Right cardiac atrium (tissue), 5 donors: ENCODE measurements at regions not wholly inside any gene's neighbourhood (a gene's known extent, or its start where the extent isn't known, plus 50 kb on each side); places are given as distances from the start of the nearest gene placed in this dataset.

ENCODE experiments used
- ATAC-seq, 2 donors: fragments of 200-7000 bp; cut with Tn5 transposase; one replicate each; pipeline versions ENCODE4 v1.8.0 to v1.9.1; 2020; ENCODE audit warnings: moderate library complexity in 2 of 2, mild to moderate bottlenecking in 1 of 2
- DNase-seq, 3 donors: peaks; one replicate each; pipeline ENCODE4 v3.0.0-alpha.2; 2020
- H3K27ac ChIP-seq: one replicate; pipeline ENCODE4 v1.5.1; 2013; ENCODE audit warnings: mild to moderate bottlenecking, low read length, control low read depth, moderate library complexity
- H3K27me3 ChIP-seq: one replicate; pipeline ENCODE4 v1.6.1; 2013; ENCODE audit not compliant: control insufficient read depth, insufficient read depth
- H3K4me1 ChIP-seq: one replicate; pipeline ENCODE4 v1.6.1; 2013; ENCODE audit warnings: low read length; ENCODE audit not compliant: control insufficient read depth, insufficient read depth
- H3K4me3 ChIP-seq: one replicate; pipeline ENCODE4 v1.5.1; 2013; ENCODE audit warnings: low read length, control low read depth
- H3K9me3 ChIP-seq: one replicate; pipeline ENCODE4 v1.6.1; 2013; ENCODE audit warnings: low read length; ENCODE audit not compliant: control insufficient read depth
- WGBS: extraction: QIAGEN DNeasy Blood & Tissue Kit; methylation state at CpG from one replicate; pipeline ENCODE4 v1.1.7; 2013; 5-methylcytosine and 5-hydroxymethylcytosine counted together
- intact Hi-C, 4 donors: fragments of 100-400 bp; cut with DNase I; formaldehyde crosslinking; loops; one replicate each; pipeline versions ENCODE4 v1.11.0 to v1.14.0; 2022 to 2023
- donor health status: healthy with polysubstance abuse.
- donor health status: DM: no; HTN: yes; CAD: no.
- donor health status: DM: no; HTN: no; CAD: no.
- donor health status: DM: no; HTN: yes; CAD: no; lungs with severe emphysema.
- donor health status: DM: yes; HTN: yes; CAD: no.

GRCh38 chr21:39021478-39021832, 161.8 kb downstream of the PSMG1 start:
- WGBS = 84% methylated on average over 7 of the region's 7 CpGs
- intact Hi-C loops = loop anchor here in 1 of 4 donors (10.0 kb wide), 1 partner anchor 103 kb away; no protein-coding TSS in a partner anchor

DNA sequence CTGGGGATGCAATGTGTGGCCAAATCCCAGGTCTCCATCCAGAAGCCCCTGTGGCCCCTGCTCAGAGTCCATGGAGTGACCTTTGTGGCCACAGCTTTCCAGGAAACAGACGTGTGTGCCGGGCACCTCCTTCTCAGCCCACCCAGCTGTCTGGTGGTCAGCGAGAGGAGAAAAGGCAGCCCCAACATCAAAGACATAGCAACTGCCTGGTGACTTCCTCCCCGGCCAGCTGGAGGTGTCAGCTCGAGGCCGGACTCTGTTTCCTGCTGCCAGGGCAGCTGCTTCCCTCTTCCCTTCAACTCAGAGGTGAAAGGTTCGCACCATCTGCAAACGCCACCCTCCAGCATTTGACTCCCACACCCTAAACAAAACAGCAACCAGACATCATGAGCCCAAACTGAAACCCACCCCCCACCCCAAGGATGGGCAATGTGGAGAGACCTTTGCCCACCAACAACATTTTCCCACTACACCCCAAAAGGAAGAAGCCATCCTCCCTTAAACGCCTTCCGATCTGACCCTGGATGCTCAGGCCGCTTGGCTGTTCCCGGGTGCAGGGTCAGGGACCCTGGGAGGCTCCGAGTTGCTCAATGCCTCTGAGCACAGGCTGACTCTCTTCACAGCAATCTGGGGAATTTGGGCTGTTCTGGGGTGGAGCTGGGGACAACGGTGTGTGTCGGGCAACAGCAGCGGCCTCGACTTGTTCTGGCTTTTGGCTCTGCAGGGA, 162.3 kb downstream of the PSMG1 start:
- intact Hi-C loops = loop anchor here in 1 of 4 donors (10.0 kb wide), 1 partner anchor 104 kb away; no protein-coding TSS in a partner anchor
- H3K4me3 ChIP-seq = no peak overlapping the region

More at GRCh38 chr21:39021478-39021832, 161.8 kb downstream of the PSMG1 start:
- Histone ChIP-seq H3K4me1 (peaks cover 7% of the 10 kb centered on the region), H3K27me3 (no peaks in the 10 kb centered on the region), H3K4me3 (no peak overlapping the region), H3K27ac (no peak overlapping the region), H3K9me3 (no peaks in the 10 kb centered on the region)
- ATAC-seq (peak; percentile 2 to 7), DNase-seq (no peak)

GRCh38 chr21:39018730-39019129, 164.5 kb downstream of the PSMG1 start:
- Histone ChIP-seq H3K4me3 (no peak overlapping the region), H3K4me1 (peaks cover 6% of the 10 kb centered on the region), H3K9me3 (no peaks in the 10 kb centered on the region), H3K27me3 (no peaks in the 10 kb centered on the region), H3K27ac (no peak overlapping the region)
- DNase-seq (no peak), ATAC-seq (no peak)
- 58% methylated on average over 4 of the region's 4 CpGs for WGBS
- intact Hi-C loops = no loop called here

More for the DNA sequence above, 162.3 kb downstream of the PSMG1 start:
- peaks cover 7% of the 10 kb centered on the region for H3K4me1 ChIP-seq
- no peaks in the 10 kb centered on the region for H3K9me3 ChIP-seq
- WGBS = 64% methylated on average over 17 of the region's 17 CpGs
- no peaks in the 10 kb centered on the region for H3K27me3 ChIP-seq
- ATAC-seq (peak; percentile 29 to 56), DNase-seq (peak; percentile 45 to 66 (median 63))
- H3K27ac ChIP-seq = no peak overlapping the region

GRCh38 chr21:39016740-39017315, 166.4 kb downstream of the PSMG1 start:
- peak in 1 of 3 donors; percentile 61 for DNase-seq
- no peaks in the 10 kb centered on the region for H3K27me3 ChIP-seq
- no peak overlapping the region for H3K27ac ChIP-seq
- ATAC-seq = no peak
- 87% methylated on average over 4 of the region's 4 CpGs for WGBS
- H3K4me3 ChIP-seq = no peak overlapping the region
- intact Hi-C loops = no loop called here
- H3K4me1 ChIP-seq = no peaks in the 10 kb centered on the region
- H3K9me3 ChIP-seq = no peaks in the 10 kb centered on the region

- no peak overlapping the region for H3K27ac ChIP-seq
- ATAC-seq (no peak), DNase-seq (no peak)
- H3K9me3 ChIP-seq = no peaks in the 10 kb centered on the region
- intact Hi-C loops = no loop called here
- H3K4me3 ChIP-seq = no peak overlapping the region
- H3K27me3 ChIP-seq = no peaks in the 10 kb centered on the region
- peaks cover 4% of the 10 kb centered on the region for H3K4me1 ChIP-seq
- WGBS = 82% methylated on average over 9 of the region's 9 CpGs
These were observed 168.5 kb downstream of the PSMG1 start for GRCh38 chr21:39014747-39015146.

DNA sequence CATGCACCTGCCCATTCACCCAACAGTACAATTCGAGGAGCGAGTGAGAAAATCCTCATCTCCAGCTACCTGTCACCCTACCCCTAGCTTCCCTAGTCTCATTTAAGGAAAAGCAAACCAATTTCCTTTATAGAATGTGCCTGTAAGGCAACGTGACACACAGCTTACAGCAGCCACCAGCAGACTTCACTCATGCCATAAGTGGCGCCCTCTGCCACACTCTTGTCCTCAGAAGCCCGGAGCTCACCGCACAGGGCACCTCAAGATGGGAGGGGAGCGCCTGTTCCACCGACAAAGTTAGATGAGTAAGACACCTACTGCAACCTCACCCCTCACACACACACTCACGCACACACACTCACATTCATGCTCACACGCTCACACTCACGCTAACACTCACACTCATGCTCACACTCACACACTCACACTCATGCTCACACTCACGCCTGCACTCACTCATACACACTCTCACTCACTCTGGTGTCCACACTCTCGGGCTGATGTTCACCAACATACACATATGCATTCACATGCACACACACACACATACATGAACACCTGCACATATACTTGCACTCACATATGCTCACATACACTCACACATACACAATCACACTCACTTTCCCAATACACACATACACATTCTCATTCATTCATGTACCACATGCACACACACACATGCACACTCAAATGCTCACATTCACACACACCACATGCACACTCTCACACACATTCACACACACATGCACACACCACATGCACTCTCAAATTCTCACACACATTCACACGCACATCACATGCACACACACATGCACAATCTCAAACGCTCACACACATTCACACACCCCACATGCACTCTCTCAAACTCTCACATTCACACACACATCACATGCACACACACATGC, 170.7 kb downstream of the PSMG1 start:
- H3K4me1 ChIP-seq = peaks cover 4% of the 10 kb centered on the region
- intact Hi-C loops = no loop called here
- DNase-seq (no peak), ATAC-seq (no peak)
- WGBS = 92% methylated on average over 15 of the region's 15 CpGs
- H3K9me3 ChIP-seq = no peaks in the 10 kb centered on the region
- H3K4me3 ChIP-seq = no peak overlapping the region
- no peaks in the 10 kb centered on the region for H3K27me3 ChIP-seq
- no peak overlapping the region for H3K27ac ChIP-seq

- DNase-seq = no peak
- intact Hi-C loops = no loop called here
- H3K27me3 ChIP-seq = no peaks in the 10 kb centered on the region
- H3K4me1 ChIP-seq = peaks cover 4% of the 10 kb centered on the region
- no peak overlapping the region for H3K4me3 ChIP-seq
- 93% methylated on average over 3 of the region's 3 CpGs for WGBS
- ATAC-seq = no peak
- no peak overlapping the region for H3K27ac ChIP-seq
- no peaks in the 10 kb centered on the region for H3K9me3 ChIP-seq
These were observed 171.3 kb downstream of the PSMG1 start for GRCh38 chr21:39011911-39012310.

- no peaks in the 10 kb centered on the region for H3K9me3 ChIP-seq
- intact Hi-C loops = no loop called here
- no peaks in the 10 kb centered on the region for H3K27me3 ChIP-seq
- peaks cover 4% of the 10 kb centered on the region for H3K4me1 ChIP-seq
- ATAC-seq (no peak), DNase-seq (peak in 1 of 3 donors; percentile 54)
- WGBS = 77% methylated on average over 16 of the region's 16 CpGs
- no peak overlapping the region for H3K27ac ChIP-seq
- no peak overlapping the region for H3K4me3 ChIP-seq
These were observed 172.4 kb downstream of the PSMG1 start for GRCh38 chr21:39010629-39011404.

DNA sequence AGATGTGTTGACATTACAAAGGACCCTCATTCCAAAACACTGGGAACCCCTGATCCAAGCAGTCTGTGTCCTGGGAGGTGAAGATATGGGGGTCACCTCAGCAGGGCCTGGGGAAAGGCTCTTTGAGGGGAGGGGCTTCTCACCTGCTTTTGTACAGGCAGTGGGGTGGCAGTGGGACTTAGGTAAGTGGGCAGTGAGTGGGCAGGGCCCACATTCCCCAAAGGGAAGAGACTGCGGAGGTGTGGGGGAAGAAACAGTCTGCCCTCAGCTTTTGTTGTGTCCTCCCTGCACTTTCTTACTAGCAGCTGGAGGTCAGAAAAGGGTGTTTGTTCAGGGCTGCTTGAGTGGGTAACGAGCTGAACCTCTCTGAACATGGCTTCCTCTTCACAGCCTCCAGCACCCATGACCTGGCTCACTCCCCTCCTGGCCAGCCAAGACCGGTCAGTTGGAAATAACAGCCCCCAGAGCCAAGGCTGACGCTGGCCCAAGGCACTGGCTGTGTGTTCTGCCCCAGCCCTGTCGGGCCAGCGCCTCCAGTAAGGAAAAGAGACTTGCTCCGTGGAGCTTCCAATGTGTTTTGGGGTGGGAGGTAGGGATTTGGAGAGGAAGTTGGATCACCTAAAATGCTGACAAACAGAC, 173.5 kb downstream of the PSMG1 start:
- 64% methylated on average over 7 of the region's 7 CpGs for WGBS
- no peak overlapping the region for H3K4me3 ChIP-seq
- peak in 1 of 2 donors; percentile 29 for ATAC-seq
- peaks cover 4% of the 10 kb centered on the region for H3K4me1 ChIP-seq
- no peaks in the 10 kb centered on the region for H3K27me3 ChIP-seq
- no peaks in the 10 kb centered on the region for H3K9me3 ChIP-seq
- no peak overlapping the region for H3K27ac ChIP-seq
- DNase-seq = peak in 2 of 3 donors; percentile 76 to 86
- intact Hi-C loops = loop anchor here in 2 of 4 donors (5.0 to 10.0 kb wide), 6 partner anchors 55 to 265 kb away; partner anchors contain the start of gene ETS2 (in 2 of the 2)

GRCh38 chr21:39007985-39008384, 175.3 kb downstream of the PSMG1 start:
- ATAC-seq = no peak
- intact Hi-C loops = loop anchor here in 2 of 4 donors (5.0 to 10.0 kb wide), 6 partner anchors 57 to 263 kb away; partner anchors contain the start of gene ETS2 (in 2 of the 2)

More at GRCh38 chr21:39007985-39008384, 175.3 kb downstream of the PSMG1 start:
- Histone ChIP-seq H3K27me3 (no peaks in the 10 kb centered on the region), H3K4me1 (peaks cover 9% of the 10 kb centered on the region), H3K4me3 (no peak overlapping the region), H3K27ac (no peak overlapping the region), H3K9me3 (no peaks in the 10 kb centered on the region)
- 96% methylated on average over 2 of the region's 2 CpGs for WGBS
- no peak for DNase-seq
